ENCODE measurements at regions not wholly inside any gene's neighbourhood (a gene's known extent, or its start where the extent isn't known, plus 50 kb on each side); places are given as distances from the start of the nearest gene placed in this dataset.

DNA sequence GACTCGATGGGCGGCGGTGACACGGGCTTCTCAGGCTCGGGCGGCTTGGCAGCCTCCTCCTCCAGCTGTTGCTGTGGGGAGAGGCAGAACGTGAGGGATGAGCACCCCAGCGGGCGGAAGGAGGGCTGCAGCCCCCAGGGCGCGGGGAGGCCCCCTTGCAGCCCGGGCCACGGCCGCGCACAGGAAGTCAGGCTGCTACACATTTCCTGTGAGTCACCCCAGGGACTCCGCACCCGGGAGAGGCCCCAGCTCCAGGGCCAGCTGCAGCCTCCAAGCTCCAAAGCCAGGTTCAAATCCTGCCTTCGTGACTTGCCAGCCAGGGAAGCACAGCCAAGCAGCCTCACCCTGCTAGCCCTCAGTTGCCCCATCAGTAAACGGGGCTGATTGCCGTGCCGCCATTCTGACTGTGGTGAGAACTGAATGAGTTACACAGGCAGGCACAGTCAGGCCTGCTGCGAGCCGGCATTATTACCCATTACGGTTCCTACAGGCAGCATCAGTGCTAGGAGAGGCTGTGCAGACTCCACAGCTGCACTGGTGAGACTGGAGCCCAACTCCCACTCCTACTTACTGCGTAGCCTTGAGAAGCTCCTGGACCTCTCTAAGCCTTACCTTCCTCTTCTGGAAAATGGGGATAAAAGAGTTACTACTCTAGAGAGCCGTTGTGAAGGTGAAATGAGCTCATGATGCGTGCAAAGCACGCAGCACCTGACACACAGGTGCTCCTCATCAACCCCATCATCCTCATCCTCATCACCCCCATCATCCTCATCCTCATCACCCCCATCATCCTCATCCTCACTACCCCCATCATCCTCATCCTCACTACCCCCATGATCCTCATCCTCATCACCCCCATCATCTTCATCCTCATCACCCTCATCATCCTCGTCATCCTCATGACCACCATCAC, 100.9 kb downstream of the NCOR2 start:
- ChIA-PET POLR2A (interaction anchor here (0.5 to 3.4 kb wide), 10 partner anchors 11 to 136 kb away, joined by 3 to 62 read pairs (median 4); no protein-coding TSS in a partner anchor), CTCF (interaction anchor here (0.9 to 3.0 kb wide), 5 partner anchors 11 to 301 kb away, joined by 3 to 24 read pairs (median 5); no protein-coding TSS in a partner anchor)
- peak; percentile 79 for DNase-seq
- Mint-ChIP-seq H3K4me1 (peaks cover 55% of the 10 kb centered on the region), H3K27me3 (no peaks in the 10 kb centered on the region), H3K4me3 (peak overlapping the region; percentile 71), H3K27ac (peak overlapping the region; percentile 77), H3K9me3 (peaks cover 4% of the 10 kb centered on the region), H3K36me3 (ENCODE audit: low read depth) (peaks cover 53% of the 10 kb centered on the region)
- TF ChIP-seq, protein P1, sequence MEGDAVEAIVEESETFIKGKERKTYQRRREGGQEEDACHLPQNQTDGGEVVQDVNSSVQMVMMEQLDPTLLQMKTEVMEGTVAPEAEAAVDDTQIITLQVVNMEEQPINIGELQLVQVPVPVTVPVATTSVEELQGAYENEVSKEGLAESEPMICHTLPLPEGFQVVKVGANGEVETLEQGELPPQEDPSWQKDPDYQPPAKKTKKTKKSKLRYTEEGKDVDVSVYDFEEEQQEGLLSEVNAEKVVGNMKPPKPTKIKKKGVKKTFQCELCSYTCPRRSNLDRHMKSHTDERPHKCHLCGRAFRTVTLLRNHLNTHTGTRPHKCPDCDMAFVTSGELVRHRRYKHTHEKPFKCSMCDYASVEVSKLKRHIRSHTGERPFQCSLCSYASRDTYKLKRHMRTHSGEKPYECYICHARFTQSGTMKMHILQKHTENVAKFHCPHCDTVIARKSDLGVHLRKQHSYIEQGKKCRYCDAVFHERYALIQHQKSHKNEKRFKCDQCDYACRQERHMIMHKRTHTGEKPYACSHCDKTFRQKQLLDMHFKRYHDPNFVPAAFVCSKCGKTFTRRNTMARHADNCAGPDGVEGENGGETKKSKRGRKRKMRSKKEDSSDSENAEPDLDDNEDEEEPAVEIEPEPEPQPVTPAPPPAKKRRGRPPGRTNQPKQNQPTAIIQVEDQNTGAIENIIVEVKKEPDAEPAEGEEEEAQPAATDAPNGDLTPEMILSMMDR (IDR thresholded peaks at IDR 0.05), result no peak
- ATAC-seq (ENCODE audit: low read depth), result peak; percentile 97
- intact Hi-C loops (cut with micrococcal nuclease), result loop anchor here (1.0 to 5.0 kb wide), 6 partner anchors 9 to 306 kb away; no protein-coding TSS in a partner anchor

DNA sequence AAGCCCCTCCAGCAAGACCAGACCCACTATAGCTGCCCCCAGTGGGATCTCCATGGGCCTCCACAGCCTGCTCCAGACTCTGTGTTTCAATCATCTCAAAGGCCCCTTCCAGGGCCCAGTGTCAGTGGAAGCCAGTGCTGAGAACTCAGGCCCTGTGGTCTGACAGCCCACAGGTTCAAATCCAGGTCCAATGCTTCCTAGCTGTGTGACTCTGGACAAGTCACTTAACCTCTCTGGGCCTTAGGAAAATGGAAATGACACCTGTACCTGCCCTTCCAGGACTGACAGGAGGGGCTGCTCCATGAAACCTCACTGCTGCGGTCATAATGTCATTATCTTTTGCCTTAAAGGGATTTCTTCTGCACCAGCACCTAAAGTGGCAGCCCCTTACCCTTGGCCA, 101.9 kb downstream of the NCOR2 start:
- H3K27ac Mint-ChIP-seq, result peak overlapping the region; percentile 77
- no peak for ATAC-seq (ENCODE audit: low read depth)
- peaks cover 52% of the 10 kb centered on the region for H3K36me3 Mint-ChIP-seq (ENCODE audit: low read depth)
- POLR2A ChIA-PET, result interaction anchor here (0.6 to 3.4 kb wide), 7 partner anchors 10 to 449 kb away, joined by 3 to 62 read pairs (median 6); partner anchors contain the start of genes SCARB1 and UBC
- H3K4me1 Mint-ChIP-seq, result peaks cover 52% of the 10 kb centered on the region
- H3K9me3 Mint-ChIP-seq, result peaks cover 4% of the 10 kb centered on the region
- CTCF ChIA-PET, result interaction anchor here (0.7 to 3.0 kb wide), 3 partner anchors 10 to 633 kb away, joined by 3 to 24 read pairs (median 6); no protein-coding TSS in a partner anchor
- intact Hi-C loops (cut with micrococcal nuclease), result loop anchor here (5.0 kb wide), 2 partner anchors 42 to 307 kb away; no protein-coding TSS in a partner anchor
- TF ChIP-seq, protein P1 (IDR thresholded peaks at IDR 0.05), result no peak
- no peaks in the 10 kb centered on the region for H3K27me3 Mint-ChIP-seq
- DNase-seq, result no peak
- H3K4me3 Mint-ChIP-seq, result peak overlapping the region; percentile 71

DNA sequence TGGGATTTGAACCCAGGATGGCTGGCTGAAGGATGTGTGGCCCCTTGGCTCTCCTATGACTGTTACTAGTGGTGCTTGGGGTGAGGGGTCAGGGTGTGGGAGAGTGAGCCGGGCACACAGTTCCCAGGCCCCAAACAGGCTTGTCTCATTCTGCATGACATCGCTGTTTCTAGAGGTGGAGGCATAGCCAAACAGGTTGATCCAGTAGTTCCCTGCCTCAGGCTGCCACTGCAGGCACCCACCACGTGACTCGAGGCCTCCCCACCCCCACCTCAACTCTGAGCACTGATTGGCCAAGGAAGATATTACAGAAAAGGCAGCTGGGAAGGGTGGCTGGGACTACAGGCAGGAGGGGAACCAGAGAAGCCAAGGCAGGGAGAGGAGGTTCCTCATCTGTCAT, 102.6 kb downstream of the NCOR2 start:
- Mint-ChIP-seq H3K4me3 (no peak overlapping the region), H3K27ac (no peak overlapping the region), H3K36me3 (ENCODE audit: low read depth) (peaks cover 50% of the 10 kb centered on the region), H3K9me3 (peaks cover 4% of the 10 kb centered on the region), H3K4me1 (peaks cover 50% of the 10 kb centered on the region), H3K27me3 (no peaks in the 10 kb centered on the region)
- intact Hi-C loops (cut with micrococcal nuclease), result loop anchor here (5.0 kb wide), 2 partner anchors 42 to 307 kb away; no protein-coding TSS in a partner anchor
- ATAC-seq (ENCODE audit: low read depth) (no peak), DNase-seq (no peak)
- ChIA-PET POLR2A (interaction anchor here (0.5 to 3.4 kb wide), 8 partner anchors 9 to 1056 kb away, joined by 3 to 62 read pairs (median 4); partner anchors contain the start of genes SCARB1 and UBC), CTCF (interaction anchor here (0.7 to 3.0 kb wide), 2 partner anchors 10 to 633 kb away, joined by 3 to 24 read pairs; no protein-coding TSS in a partner anchor)
- TF ChIP-seq, protein P1 (IDR thresholded peaks at IDR 0.05), result no peak

DNA sequence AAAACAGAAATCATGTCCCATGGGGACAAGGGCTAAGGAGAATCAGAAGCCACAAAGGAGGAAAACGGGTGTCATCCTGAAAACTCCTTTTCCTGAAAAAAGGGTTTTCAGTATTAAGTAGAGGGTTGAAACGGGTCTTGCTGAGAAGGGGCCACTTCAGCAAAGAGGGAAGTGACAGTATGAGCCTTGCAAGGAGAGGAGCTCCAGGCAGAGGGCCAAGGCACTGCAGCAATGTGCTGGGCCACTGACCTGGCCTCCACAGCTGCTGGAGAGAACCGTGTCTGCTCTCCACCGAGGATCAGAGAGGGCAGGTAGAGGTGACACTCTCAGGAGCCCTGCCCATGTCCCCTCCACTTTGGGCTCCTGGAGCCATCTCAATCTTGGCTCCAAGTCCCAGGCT, 103.3 kb downstream of the NCOR2 start:
- Mint-ChIP-seq H3K27me3 (no peaks in the 10 kb centered on the region), H3K4me3 (no peak overlapping the region), H3K36me3 (ENCODE audit: low read depth) (peaks cover 50% of the 10 kb centered on the region), H3K4me1 (peaks cover 49% of the 10 kb centered on the region), H3K27ac (no peak overlapping the region), H3K9me3 (peaks cover 2% of the 10 kb centered on the region)
- intact Hi-C loops (cut with micrococcal nuclease), result no loop called here
- no peak for ATAC-seq (ENCODE audit: low read depth)
- ChIA-PET POLR2A (interaction anchor here (0.6 to 3.4 kb wide), 5 partner anchors 9 to 459 kb away, joined by 3 to 62 read pairs (median 4); no protein-coding TSS in a partner anchor), CTCF (interaction anchor here (3.0 kb wide), 1 partner anchor 9 kb away, joined by 24 read pairs; no protein-coding TSS in a partner anchor)
- TF ChIP-seq, protein P1 (IDR thresholded peaks at IDR 0.05), result no peak
- no peak for DNase-seq

Data from activated B cell treated with CpG ODN at 0.5 μM for 24 hours (primary cell).